Heart left ventricle (tissue), 13 donors: ENCODE measurements at regions not wholly inside any gene's neighbourhood (a gene's known extent, or its start where the extent isn't known, plus 50 kb on each side); places are given as distances from the start of the nearest gene placed in this dataset.

Source experiments
- POLR2A ChIP-seq, 2 donors: fragments of 450-650 bp; IDR thresholded peaks; one replicate each; pipeline ENCODE4 v1.6.1; 2017; ENCODE audit warnings: antibody characterized with exemption in 2 of 2, mild to moderate bottlenecking in 2 of 2, moderate library complexity in 2 of 2
- TF ChIP-seq, protein P1 (sequence below), 12 donors: fragments of 200-600 bp; sonication (generic) in 4 of 12; IDR thresholded peaks; one replicate each; pipeline versions ENCODE4 v1.5.0 to v1.8.0; 2018 to 2022; ENCODE audit warnings: antibody characterized with exemption in 12 of 12, mild to moderate bottlenecking in 5 of 12
- donor health status: ischemic (EF 13 %, LVEDD 7.1; RV severe dilation, severe dysfunction).
- donor health status: DM: no; HTN: yes; CAD: no.
- donor health status: DM: no; HTN: no; CAD: no.
- donor health status: ischemic (EF 25% LVEDD 6.9; RV normal size, moderate dysfunction).
- donor health status: ischemic (EF 25% LVEDD 5.7; RV mildly dilated, moderate dysfunction).
- donor health status: ischemic (EF 35%, LVEDD 5.7; RV mildly dilated, moderate dysfunction).
- donor health status: nonischemic (EF 11% LVEDD 7.7; RV severe dilation, severe dysfunction).
- donor health status: DM: yes; HTN: yes; CAD: no.
- donor health status: PGD.
- donor health status: ischemic (EF 29% LVEDD 5.4; RV normal size, mild dysfunction).
- donor health status: nonischemic (EF 23%, LVEDD 6.1; RV moderate dilation, normal function).

DNA sequence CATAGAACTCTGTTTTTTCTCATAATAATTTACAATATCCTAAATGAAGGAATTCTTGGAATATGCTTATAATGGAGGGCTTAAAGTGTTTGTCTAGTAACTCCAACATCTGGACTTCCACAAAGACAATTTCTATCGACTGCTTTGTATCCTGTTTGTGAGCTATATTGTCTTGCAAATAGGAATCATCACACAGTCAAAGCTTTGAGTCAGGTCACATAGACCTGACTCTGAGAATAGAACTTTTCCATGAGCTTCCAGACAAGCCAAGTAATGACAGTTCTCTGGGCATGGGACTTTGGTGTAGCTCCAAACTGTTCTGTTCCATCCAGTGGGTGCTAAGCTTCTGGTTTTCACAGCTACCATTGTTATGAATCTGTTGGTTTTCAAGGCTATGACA lies 75.2 kb upstream of the GALNT7 start:
- TF ChIP-seq POLR2A (IDR thresholded peaks at IDR 0.05) = no peak
- TF ChIP-seq, protein P1, sequence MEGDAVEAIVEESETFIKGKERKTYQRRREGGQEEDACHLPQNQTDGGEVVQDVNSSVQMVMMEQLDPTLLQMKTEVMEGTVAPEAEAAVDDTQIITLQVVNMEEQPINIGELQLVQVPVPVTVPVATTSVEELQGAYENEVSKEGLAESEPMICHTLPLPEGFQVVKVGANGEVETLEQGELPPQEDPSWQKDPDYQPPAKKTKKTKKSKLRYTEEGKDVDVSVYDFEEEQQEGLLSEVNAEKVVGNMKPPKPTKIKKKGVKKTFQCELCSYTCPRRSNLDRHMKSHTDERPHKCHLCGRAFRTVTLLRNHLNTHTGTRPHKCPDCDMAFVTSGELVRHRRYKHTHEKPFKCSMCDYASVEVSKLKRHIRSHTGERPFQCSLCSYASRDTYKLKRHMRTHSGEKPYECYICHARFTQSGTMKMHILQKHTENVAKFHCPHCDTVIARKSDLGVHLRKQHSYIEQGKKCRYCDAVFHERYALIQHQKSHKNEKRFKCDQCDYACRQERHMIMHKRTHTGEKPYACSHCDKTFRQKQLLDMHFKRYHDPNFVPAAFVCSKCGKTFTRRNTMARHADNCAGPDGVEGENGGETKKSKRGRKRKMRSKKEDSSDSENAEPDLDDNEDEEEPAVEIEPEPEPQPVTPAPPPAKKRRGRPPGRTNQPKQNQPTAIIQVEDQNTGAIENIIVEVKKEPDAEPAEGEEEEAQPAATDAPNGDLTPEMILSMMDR (IDR thresholded peaks at IDR 0.05) = no peak
